RKO (cell line): ENCODE measurements at regions not wholly inside any gene's neighbourhood (a gene's known extent, or its start where the extent isn't known, plus 50 kb on each side); places are given as distances from the start of the nearest gene placed in this dataset.

Source experiments
- DNase-seq: peaks from one replicate; pipeline ENCODE4 v3.0.0-alpha.2; 2016; ENCODE audit warnings: low spot score

GRCh38 chr2:23200068-23200786 lies 184.8 kb upstream of the KLHL29 start:
- no peak for DNase-seq

GRCh38 chr2:23200787-23201114 lies 184.2 kb upstream of the KLHL29 start:
- DNase-seq: no peak

- DNase-seq: no peak
Measured at GRCh38 chr2:23203383-23203782, 181.6 kb upstream of the KLHL29 start.

- DNase-seq: no peak
Measured at GRCh38 chr2:23204685-23205242, 180.2 kb upstream of the KLHL29 start.

GRCh38 chr2:23206650-23207049 lies 178.3 kb upstream of the KLHL29 start:
- DNase-seq: no peak

- peak; percentile 29 for DNase-seq
Measured at GRCh38 chr2:23207871-23208270, 177.1 kb upstream of the KLHL29 start.

- DNase-seq: no peak
Measured at GRCh38 chr2:23208339-23208738, 176.6 kb upstream of the KLHL29 start.

- DNase-seq: no peak
Measured at GRCh38 chr2:23209059-23209458, 175.9 kb upstream of the KLHL29 start.

GRCh38 chr2:23211987-23212583 lies 172.9 kb upstream of the KLHL29 start:
- no peak for DNase-seq

- DNase-seq: no peak
Measured at GRCh38 chr2:23213196-23213595, 171.8 kb upstream of the KLHL29 start.

GRCh38 chr2:23215016-23215415 lies 170.0 kb upstream of the KLHL29 start:
- DNase-seq: no peak

GRCh38 chr2:23219666-23220065 lies 165.3 kb upstream of the KLHL29 start:
- DNase-seq: no peak

GRCh38 chr2:23220513-23221094 lies 164.4 kb upstream of the KLHL29 start:
- no peak for DNase-seq

GRCh38 chr2:23221236-23221635 lies 163.7 kb upstream of the KLHL29 start:
- DNase-seq: no peak

- DNase-seq: no peak
Measured at GRCh38 chr2:23221901-23222300, 163.1 kb upstream of the KLHL29 start.

- DNase-seq: no peak
Measured at GRCh38 chr2:23230885-23231284, 154.1 kb upstream of the KLHL29 start.

- DNase-seq: no peak
Measured at GRCh38 chr2:23231865-23232264, 153.1 kb upstream of the KLHL29 start.

GRCh38 chr2:23235292-23235691 lies 149.7 kb upstream of the KLHL29 start:
- DNase-seq: no peak

GRCh38 chr2:23235736-23236135 lies 149.2 kb upstream of the KLHL29 start:
- no peak for DNase-seq

- DNase-seq: no peak
Measured at GRCh38 chr2:23237147-23237546, 147.8 kb upstream of the KLHL29 start.

GRCh38 chr2:23238011-23238657 lies 146.8 kb upstream of the KLHL29 start:
- no peak for DNase-seq

- no peak for DNase-seq
Measured at GRCh38 chr2:23239374-23239773, 145.6 kb upstream of the KLHL29 start.

GRCh38 chr2:23241121-23241520 lies 143.9 kb upstream of the KLHL29 start:
- no peak for DNase-seq
